SKM-1 (cell line): ENCODE measurements at regions not wholly inside any gene's neighbourhood (a gene's known extent, or its start where the extent isn't known, plus 50 kb on each side); places are given as distances from the start of the nearest gene placed in this dataset.
"Not testable (repeated sequence)": the region's sequence is repeated elsewhere in the genome, so short reads cannot be mapped to it uniquely, and the experiment has no call there.

Source experiments
- DNase-seq: peaks from one replicate; lab custom pipeline; 2025; ENCODE audit not compliant: unreplicated experiment; lab: John Stamatoyannopoulos, UW

DNA sequence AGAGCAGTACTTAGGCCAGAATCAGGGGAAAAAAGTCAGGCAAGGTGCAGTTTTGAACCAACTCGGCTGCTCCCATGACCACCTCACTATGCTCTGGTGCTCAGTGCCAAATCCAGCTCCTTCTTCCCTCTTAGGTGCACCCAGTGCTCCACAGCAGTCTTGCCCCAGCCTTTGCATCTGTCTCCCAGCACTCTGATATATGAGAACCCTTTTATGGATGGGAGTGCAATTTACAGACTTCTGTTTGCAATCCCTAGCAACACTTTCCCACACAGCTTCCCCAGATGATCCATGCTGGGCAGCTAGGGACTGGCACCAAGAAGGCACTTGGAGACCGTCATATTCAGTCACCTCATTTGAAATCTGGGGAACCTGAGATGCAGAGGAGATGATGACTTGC is 267.9 kb upstream of the CCL2 start:
- DNase-seq = no peak

DNA sequence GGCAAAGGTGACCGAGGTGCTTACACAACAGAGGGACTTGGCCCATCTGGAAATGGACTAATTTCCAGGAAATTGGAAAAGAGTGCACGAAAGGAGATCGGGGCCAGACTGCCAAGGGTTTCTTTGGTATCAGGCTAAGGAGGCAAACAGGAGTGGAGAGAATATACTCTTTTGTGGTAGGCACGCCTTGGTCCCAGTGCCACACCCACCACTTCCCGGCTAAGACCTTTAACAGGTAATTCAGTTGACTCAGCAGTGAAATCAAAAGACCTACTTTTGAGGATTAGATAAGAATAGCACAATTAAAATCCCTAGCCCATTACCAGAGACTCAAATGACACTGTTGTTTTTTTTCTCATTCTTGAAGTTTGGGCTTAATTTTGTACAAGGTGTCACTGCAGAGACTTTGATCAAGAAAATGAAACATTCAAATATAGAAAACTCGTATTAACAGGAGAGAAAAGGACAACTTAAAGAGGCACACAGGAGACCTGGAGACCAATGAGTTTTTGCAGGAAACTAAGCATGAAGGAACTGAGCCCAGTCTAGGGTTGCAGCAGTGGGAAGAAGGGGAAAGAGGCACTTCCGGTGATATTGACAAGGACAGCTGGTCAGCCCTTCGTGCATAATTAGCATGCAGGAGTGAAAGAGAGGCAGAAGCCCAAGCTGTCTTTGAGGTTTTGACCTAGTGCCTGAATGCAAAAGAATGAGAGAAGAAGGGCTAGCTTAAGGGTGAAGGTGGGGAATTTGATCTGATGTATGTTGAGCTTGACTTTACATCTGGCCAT is 265.5 kb upstream of the CCL2 start:
- no peak for DNase-seq

DNA sequence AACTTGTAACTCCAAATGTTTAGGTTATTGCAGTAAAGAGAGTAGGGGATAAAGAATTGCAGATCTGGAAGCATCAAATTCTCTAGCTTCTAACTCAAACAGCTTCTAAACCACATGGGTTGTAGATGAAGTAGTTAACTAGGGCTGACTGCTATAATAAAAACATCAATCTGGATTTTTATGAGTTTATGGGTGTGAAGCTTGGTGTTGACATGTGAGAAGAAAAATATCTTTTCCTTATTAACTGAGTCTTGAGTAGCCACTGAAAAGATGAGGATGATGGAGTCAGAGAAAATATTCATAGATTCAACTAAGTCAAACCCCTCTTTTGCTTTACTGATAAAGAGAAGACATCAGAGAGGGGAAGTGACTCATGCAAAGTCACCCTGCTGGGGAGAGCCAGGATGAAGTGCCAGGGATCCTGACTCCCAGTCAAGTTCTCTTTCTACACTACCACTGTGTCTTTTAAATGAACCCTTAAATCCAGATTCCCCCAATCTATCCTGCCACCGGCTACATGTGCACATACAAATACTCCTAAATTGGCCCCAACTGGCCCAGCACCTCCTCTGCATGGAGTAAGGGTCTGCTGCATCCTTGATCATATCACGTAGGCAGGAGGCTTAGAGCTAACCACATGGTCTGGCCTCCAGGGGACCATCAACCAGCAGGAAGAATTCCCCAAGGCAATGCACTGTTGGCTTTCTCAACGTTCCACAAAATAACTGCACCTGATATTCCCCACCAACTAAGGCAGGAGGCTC is 264.0 kb upstream of the CCL2 start:
- DNase-seq = no peak

DNA sequence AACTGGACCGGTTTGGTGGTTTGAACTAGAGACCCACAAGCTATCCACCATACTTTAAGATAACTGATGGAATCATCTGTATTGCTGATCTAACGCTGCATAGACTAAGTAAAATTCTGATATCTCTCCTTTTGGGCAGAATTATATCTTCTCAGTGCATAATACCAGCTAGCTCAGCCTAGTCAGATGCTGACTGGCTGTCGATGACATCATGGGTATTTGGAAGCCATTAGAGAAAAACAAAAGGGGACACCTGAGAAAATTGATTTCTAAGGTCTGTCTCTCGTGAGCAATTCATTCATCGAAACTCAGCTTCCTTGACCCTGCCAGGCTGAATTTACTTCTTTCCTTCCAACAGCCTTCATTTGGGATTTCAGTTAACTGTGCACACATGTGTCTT is 263.0 kb upstream of the CCL2 start:
- DNase-seq = no peak

DNA sequence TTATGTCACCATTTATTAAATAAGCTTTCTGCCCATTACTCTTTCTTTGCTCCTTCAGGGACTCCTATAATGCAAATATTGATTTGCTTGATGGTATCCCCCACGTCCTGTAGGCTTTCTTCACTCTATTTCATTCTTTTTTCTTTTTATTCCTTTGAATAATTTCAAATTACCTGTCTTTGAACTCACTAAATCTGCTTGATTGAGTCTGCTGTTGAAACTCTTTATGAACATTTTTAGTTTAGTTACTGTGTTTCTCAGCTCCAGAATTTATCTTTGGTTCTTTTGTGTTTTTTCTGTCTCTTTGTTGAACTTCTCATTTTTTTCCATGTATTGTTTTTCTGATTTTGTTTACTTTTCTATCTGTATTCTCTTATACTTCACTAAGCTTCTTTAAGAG is 254.4 kb upstream of the CCL2 start:
- no peak for DNase-seq

DNA sequence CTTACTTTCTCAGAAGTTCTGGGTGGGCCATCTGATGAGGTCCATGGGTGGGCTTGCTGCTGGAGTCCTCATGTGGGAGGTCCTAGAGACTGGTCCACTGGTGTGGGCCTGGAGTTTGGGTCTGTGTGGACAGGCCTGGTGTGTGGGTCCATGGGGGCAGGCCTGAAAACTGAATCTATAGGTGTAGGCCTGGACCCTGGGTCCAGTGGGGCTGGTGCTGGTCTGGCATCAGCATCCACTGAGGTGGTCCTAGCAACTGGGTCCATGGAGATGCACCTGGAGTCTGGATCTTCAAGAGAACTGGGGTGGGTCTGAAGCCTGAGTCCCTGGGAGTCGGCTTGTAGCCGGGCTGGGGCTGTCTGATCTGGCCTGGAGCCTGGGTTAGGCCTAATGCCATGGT is 253.8 kb upstream of the CCL2 start:
- no peak for DNase-seq

DNA sequence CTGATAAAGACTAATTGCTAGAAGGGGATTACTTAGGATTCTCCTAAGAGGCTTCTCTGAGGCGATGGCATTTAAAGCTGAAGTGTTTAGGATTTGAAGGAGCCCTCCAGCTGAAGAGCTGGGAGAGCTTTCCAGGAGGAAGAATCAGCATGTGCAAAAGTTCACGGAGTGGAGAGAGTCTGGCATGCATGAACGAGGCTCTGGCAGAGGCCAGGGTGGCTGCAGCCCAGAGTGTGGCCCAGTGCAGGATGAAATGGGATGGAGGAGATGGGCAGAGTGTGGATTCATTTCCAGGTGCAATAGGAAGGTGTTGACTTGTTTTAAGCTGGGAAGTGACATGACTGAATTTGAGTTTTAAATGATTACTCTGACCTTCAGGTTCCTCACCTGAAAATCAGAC is 249.0 kb upstream of the CCL2 start:
- no peak for DNase-seq

DNA sequence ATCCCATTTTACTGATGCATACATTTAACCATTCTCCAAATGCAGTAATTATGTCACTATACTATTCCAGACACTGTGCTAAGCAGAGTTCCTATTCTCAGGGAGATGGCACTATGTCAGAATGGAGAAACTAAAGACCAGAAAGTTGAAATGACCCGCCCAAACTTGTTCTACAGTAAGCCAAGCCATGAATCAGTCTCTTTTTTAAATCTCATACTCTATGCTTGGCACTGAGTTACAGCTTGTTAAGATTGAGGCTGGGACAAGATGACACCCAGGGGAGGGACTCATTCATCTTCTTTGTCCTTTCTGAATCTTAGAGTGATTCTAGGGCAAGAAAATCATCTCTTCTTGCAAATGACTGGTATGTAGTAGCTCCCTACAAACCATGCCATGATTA is 247.0 kb upstream of the CCL2 start:
- no peak for DNase-seq

DNA sequence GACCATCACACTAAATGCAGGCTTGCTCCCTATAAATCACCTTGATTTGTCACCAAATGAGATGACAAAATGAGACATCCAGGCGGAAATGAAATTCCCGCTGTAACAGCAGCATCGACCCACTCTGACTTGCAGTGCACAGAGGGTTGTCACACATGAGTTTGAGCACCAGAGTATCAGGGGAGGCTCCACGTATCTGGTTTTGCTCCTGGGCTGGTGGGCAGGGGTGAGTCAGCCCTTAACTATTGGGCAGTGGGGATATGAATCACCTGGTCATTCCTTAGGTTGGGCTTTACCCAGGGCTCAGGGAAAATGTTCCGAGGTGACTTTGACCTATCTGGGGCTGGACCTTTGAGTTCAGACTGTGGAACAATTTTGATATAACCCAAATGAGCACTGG is 245.2 kb upstream of the CCL2 start:
- no peak for DNase-seq

DNA sequence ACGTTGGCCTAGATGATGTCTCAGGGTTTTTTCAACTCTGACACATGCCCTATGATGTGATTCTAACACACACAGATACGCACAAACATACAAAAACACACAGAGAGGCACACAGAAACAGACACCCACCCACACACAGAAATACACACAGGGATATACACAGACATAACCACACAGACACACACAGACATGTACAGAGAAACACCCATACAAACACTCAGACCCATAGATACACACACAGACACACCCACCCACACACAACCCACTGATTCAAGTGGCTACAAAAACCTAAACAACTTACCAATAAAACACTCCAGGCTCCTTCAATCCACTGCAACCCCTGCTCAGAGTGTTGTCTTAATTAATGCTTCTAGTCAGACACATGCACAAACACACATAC is 244.6 kb upstream of the CCL2 start:
- DNase-seq = no peak

DNA sequence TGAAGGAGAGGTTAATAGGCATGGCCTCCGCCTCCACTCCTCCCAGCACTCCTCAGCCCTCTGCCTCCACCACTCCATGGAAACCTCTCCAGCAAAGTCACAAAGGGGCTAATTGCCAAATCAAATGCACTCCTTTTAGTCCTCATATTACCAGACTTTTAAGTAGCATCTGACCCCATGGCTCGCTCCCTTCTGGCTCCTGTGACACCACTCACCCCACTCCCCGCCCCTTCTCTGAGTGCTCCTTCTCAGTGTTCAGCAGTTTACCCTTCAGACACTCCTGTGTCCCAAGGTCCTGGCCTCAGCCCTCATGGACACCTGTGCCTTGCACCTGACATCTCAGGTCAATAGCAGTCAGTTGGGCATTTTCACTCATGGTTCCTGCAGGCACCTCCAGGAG is 243.5 kb upstream of the CCL2 start:
- DNase-seq = no peak

DNA sequence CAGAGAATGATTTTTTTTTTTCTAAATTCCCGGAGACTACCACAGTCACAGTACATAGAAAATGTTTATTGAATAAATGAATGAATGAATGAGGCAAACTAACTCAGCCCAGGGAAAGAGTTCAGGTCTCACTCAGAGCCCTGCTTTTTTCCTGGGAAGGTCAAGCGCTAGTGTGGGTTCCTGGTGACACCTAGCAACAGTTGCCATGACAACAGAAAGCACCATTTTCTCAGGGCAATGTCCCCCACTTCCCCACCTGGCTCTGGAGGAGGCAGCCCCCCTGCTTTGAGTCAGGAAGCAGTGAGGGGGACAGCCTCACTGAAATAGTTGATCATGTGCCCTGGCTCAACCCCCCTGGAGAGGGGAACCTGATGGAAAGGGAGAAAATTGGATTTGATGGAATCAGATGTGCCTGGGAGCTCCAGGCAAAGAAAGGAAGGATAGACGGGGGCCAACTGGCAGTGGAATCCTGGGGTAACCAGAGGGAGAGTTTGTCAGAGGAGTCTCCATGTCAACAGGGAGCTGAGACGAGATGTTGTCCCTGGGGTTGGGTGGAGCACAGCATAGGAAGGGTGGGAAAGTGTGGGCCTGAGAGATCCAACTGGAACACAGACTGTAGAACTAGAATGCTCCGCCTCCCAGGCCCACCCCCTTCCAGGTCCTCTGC is 242.2 kb upstream of the CCL2 start:
- DNase-seq = no peak

DNA sequence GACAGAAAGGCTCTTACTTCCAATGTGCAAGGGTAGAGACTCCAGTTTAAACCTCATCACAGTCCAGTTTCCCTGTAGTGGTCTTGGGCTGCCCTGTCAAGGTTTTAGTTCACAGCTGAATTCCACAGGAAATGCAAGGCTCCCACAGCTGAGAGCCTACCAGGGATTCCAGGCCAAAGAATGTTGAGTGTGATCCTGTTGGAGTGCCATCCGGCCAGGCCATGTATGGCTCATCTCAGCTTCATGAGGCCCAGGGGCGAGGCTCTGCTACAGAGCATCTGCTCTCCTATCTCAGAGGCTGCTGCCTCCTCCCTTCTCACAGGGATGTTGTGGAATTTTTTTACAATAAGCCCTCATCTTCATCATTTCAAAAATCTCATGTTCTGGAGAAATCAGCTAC is 239.8 kb upstream of the CCL2 start:
- DNase-seq = no peak

DNA sequence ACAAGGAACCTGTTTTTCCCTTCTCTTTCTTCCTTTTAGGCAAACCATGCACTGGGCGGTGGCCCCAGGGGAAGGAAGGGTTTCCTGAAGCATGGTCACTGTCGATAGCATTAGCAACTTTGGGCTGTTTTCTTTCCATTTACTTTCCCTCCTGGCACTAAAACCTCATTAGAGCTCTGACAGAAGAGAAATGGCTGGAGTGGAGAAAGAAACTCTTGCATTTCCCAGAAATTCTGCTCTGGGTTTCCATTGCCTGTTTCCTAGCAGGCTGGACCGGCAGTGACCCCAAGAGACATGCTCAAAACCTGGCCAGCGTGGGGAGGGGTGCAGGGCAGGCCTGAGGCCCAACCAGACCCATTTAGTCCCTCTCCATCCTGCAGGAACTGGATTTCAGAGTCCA is 230.7 kb upstream of the CCL2 start:
- DNase-seq = no peak

DNA sequence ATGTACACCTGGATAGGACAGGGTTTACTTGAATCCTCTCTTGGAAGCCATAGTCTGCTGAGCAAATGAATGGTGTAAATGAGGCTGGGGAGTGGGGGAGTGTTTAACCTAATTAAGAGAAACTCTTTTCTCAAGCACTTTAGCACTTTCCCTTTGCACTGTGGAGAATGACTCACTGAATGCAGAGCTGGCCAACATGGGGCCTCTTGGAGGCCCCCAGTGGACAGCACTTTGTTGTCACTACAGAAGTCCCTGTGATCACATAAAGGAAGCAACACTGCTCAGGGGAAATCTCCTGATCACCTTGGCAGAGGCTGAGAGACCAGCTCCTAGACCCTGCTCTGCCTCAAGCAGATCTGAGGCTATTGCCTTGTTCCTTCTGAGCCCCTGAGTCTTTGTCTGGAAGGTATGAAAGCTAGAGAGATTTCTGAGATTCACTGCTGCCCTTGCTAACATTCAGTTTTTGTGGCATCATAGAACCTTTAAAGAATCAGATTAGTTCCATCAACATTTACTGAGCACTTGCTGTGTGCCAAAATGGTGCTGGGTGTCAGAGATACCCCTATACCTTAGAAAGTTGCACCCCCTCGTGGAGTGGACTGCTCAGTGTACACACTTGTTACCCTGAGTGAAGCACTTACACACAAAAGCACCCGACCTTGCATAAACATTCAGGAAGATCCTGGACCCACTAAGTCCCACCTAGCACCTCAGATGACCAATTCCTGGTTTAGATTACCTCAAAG is 230.1 kb upstream of the CCL2 start:
- no peak for DNase-seq

DNA sequence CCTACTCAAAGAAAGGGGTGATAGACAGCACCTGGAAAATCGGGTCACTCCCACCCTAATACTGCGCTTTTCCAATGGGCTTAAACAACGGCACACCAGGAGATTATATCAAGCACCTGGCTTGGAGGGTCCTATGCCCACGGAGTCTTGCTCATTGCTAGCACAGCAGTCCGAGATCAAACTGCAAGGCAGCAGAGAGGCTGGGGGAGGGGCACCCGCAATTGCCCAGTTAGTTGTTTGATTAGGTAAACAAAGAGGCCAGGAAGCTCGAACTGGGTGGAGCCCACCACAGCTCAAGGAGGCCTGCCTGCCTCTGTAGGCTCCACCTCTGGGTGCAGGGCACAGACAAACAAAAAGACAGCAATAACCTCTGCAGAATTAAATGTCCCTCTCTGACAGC is 224.5 kb upstream of the CCL2 start:
- not testable (repeated sequence) for DNase-seq

DNA sequence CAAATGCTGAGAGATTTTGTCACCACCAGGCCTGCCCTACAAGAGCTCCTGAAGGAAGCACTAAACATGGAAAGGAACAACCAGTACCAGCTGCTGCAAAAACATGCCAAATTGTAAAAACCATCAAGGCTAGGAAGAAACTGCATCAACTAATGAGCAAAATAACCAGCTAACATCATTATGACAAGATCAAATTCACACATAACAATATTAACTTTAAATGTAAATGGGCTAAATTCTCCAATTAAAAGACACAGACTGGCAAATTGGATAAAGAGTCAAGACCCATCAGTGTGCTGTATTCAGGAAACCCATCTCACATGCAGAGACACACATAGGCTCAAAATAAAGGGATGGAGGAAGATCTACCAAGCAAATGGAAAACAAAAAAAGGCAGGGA is 222.8 kb upstream of the CCL2 start:
- not testable (repeated sequence) for DNase-seq

DNA sequence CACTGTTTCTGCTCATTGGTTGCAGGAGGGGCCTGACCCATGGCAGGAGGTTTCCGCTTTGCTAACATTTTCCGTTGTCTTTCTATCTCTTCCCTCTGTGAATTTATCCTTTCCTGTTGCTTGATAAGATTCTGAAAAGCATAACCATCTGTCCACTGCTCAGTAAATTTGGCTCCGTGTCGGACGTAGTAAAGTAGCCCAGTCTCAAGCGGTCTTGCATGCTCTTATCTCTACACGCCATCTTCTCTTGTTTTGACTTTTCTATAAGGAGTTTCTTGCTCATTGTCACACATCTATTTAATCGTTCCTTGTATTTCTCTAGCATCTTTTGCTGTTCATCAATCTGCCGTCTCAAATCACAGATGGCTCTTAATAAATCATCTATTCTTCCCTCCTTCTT is 216.3 kb upstream of the CCL2 start:
- not testable (repeated sequence) for DNase-seq

DNA sequence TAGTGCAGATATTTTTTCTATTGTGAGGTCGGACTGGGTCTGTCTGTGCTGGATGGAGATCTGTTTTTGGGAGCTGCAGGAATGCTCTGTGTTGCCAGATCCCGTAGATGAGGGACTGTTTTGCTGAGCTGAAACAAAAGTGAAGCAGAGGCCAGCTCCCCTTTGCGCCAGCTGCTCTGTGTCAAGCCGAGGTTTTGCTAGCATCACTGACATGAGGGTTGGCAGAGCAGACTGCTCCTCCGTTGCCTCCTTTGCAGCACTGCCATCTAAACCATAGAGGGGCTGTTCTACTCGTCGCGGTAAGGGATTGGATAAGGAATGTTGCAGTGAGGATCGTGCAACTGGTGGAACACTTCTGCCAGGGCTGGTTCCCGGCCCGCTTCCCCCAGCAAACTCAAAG is 215.9 kb upstream of the CCL2 start:
- DNase-seq = not testable (repeated sequence)

DNA sequence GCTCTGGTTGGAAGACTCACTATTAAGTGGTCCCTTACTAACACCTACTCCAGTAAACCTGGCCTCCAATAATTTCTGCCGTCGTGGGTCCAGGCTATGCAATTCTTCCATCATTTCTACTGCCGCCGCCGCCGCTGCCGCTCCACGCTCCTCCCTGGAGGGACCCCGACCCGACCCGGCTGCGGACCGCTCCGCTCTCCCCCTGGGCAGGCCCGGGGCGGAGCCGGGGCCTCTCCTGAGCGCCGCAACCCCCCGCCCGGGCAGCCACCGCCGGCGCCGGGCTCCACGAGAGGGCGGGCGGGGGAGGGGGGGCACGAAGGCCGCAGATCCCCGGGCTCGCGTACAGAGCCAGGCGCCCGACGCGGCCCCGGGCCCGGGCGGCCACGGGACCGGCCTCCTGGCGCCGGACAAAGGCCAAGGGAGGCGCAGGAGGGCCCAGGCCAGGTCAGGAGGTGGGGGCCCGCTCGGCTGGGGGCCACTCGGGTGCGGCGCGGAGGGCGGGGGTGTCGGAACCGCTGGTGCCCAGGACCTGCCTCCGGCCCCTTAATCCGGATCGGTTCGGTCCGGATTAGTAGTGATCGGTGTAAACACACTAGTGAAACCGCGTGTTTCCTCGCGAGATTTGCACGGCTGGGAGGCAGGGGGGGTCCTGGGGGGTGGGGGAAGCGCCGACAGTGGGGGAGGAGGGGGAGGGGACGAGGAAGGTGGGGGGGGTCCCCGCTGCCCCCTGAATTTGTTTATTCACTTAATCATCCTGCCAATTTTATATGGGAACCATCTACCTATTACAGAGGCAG is 215.1 kb upstream of the CCL2 start:
- not testable (repeated sequence) for DNase-seq

DNA sequence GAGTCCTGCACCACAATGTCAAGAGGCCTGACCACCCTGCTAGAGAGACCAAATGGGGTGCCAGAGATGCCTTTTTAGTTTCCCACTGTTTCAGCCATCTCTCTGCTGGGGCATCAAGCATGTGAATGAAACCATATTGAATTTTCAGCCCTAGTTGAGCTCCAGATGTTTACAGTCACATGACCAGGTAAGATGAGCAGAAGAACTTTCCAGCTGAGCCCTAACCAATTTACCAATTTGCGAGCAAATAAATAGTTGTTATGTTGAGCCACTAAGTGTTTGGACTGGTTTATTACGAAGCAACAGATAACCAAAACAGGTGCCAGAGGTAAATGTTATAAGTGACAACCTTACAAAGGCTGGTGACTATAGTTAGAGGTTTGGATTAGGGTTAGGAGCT is 209.1 kb upstream of the CCL2 start:
- DNase-seq = no peak
